ENCODE measurements at regions not wholly inside any gene's neighbourhood (a gene's known extent, or its start where the extent isn't known, plus 50 kb on each side); places are given as distances from the start of the nearest gene placed in this dataset.

DNA sequence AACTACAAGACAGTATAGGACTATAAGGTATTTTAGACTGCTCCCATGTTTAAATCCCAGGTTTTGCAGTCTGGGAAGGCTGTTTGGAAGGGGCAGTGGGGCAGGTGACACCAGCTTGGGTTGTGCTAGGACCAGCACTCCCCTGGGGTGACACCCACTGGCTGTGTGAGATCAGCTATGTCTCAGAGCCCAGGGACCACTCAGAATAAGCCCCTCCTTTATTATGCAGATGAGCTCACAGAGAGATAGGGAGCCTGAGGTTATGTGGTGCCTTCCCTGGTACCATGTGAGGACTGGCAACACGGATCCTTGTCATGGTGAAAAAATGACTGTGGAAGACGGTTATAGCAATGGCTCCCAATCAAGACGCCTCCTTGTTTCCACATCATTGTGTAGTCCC lies 71.0 kb downstream of the NENF start:
- Histone ChIP-seq H3K27ac (ENCODE audit: low read length in 2 of 2) (no peak overlapping the region), H3K36me3 (replicated peaks in 1 of 2; ENCODE audit: control extremely low read depth in 1 of 2, control insufficient read depth in 1 of 2, extremely low read depth in 1 of 2, insufficient read depth in 2 of 2, low read length in 1 of 2) (no peaks in the 10 kb centered on the region), H4K20me1 (ENCODE audit: control insufficient read depth, insufficient read depth, low read length, poor library complexity, severe bottlenecking) (no peaks in the 10 kb centered on the region), H3K4me3 (ENCODE audit: control extremely low read depth in 1 of 5, extremely low read depth in 1 of 5, insufficient read depth in 1 of 5, low read depth in 2 of 5, low read length in 4 of 5) (no peak overlapping the region), H3K79me2 (ENCODE audit: control insufficient read depth, insufficient read depth, low read length) (no peaks in the 10 kb centered on the region), H2AFZ (ENCODE audit: insufficient read depth, low read depth, low read length, poor library complexity, severe bottlenecking) (no peak overlapping the region), H3K9me3 (ENCODE audit: control extremely low read depth in 1 of 3, control insufficient read depth in 2 of 3, insufficient read depth in 1 of 3, low read length in 2 of 3) (no peaks in the 10 kb centered on the region), H3K27me3 (replicated peaks in 1 of 4; ENCODE audit: control extremely low read depth in 1 of 4, control insufficient read depth in 3 of 4, insufficient read depth in 4 of 4, low read length in 3 of 4) (no peaks in the 10 kb centered on the region), H3K4me2 (replicated peaks; ENCODE audit: low read depth, low read length, poor library complexity, severe bottlenecking) (no peak overlapping the region), H3K4me1 (ENCODE audit: control insufficient read depth in 2 of 2, insufficient read depth in 2 of 2, low read length in 2 of 2) (peaks cover 0 to under 1% of the 10 kb centered on the region in 2 donors), H3K9ac (ENCODE audit: low read length) (no peak overlapping the region)
- Mint-ChIP-seq H3K4me3 (no peak overlapping the region), H3K4me1 (no peaks in the 10 kb centered on the region), H3K27ac (no peak overlapping the region), H3K27me3 (peaks cover 6% of the 10 kb centered on the region), H3K9me3 (ENCODE audit: insufficient read depth) (no peaks in the 10 kb centered on the region)
- WGBS (ENCODE audit: insufficient coverage) = 100% methylated on average over 3 of the region's 3 CpGs
- intact Hi-C loops (cut with micrococcal nuclease) = no loop called here
- ATAC-seq (ENCODE audit: low read depth) = no peak
- CTCF ChIA-PET = no interaction called here
- DNase-seq = no peak
- TF ChIP-seq, protein P1, sequence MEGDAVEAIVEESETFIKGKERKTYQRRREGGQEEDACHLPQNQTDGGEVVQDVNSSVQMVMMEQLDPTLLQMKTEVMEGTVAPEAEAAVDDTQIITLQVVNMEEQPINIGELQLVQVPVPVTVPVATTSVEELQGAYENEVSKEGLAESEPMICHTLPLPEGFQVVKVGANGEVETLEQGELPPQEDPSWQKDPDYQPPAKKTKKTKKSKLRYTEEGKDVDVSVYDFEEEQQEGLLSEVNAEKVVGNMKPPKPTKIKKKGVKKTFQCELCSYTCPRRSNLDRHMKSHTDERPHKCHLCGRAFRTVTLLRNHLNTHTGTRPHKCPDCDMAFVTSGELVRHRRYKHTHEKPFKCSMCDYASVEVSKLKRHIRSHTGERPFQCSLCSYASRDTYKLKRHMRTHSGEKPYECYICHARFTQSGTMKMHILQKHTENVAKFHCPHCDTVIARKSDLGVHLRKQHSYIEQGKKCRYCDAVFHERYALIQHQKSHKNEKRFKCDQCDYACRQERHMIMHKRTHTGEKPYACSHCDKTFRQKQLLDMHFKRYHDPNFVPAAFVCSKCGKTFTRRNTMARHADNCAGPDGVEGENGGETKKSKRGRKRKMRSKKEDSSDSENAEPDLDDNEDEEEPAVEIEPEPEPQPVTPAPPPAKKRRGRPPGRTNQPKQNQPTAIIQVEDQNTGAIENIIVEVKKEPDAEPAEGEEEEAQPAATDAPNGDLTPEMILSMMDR (IDR thresholded peaks at IDR 0.05) = no peak
- no peak for TF ChIP-seq EZH2 (IDR thresholded peaks at IDR 0.05; ENCODE audit: borderline replicate concordance, insufficient read depth, low read depth, low read length, poor library complexity, severe bottlenecking)
- POLR2A ChIA-PET = no interaction called here

DNA sequence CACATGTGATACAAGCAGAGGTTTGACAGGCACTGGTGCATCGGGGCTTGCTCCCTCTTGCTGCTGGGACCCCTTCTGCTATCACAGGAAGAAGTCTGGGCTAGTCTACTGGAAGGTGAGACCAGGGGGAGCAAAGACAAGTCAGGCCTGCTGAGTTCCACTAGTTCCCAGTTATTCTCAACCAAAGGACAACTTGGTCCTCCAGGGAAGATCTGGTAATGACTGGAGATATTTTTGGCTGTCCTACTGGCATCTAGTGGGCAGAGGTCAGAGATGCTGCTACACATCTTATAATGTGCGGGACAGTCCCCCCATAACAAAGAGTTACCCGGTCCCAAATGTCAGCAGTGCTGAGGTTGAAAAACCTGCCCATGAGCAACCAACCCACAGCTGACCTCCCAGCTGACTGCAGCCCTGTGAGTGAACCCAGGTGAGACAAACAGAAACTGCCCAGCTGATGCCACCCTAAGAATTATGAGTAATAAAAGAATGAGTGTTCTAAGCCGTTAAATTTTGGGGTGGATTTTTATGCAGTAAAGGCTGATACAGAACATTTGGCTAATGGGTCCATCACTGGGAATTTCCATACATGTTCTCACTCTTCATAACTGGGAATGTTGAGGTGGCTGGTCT lies 71.6 kb downstream of the NENF start:
- H3K36me3 ChIP-seq (replicated peaks in 1 of 2; ENCODE audit: control extremely low read depth in 1 of 2, control insufficient read depth in 1 of 2, extremely low read depth in 1 of 2, insufficient read depth in 2 of 2, low read length in 1 of 2) = no peaks in the 10 kb centered on the region
- TF ChIP-seq, protein P1 (IDR thresholded peaks at IDR 0.05) = no peak
- no peak for TF ChIP-seq EZH2 (IDR thresholded peaks at IDR 0.05; ENCODE audit: borderline replicate concordance, insufficient read depth, low read depth, low read length, poor library complexity, severe bottlenecking)
- H3K4me2 ChIP-seq (replicated peaks; ENCODE audit: low read depth, low read length, poor library complexity, severe bottlenecking) = no peak overlapping the region
- no peaks in the 10 kb centered on the region for H4K20me1 ChIP-seq (ENCODE audit: control insufficient read depth, insufficient read depth, low read length, poor library complexity, severe bottlenecking)
- WGBS (ENCODE audit: insufficient coverage) = 92% methylated on average over 3 of the region's 4 CpGs
- intact Hi-C loops (cut with micrococcal nuclease) = no loop called here
- no peaks in the 10 kb centered on the region for H3K27me3 ChIP-seq (replicated peaks in 1 of 4; ENCODE audit: control extremely low read depth in 1 of 4, control insufficient read depth in 3 of 4, insufficient read depth in 4 of 4, low read length in 3 of 4)
- H2AFZ ChIP-seq (ENCODE audit: insufficient read depth, low read depth, low read length, poor library complexity, severe bottlenecking) = no peak overlapping the region
- no peak overlapping the region for H3K27ac ChIP-seq (ENCODE audit: low read length in 2 of 2)
- CTCF ChIA-PET = no interaction called here
- POLR2A ChIA-PET = no interaction called here
- peaks cover 6% of the 10 kb centered on the region for H3K27me3 Mint-ChIP-seq
- ATAC-seq (ENCODE audit: low read depth) = no peak
- no peak overlapping the region for H3K4me3 ChIP-seq (ENCODE audit: control extremely low read depth in 1 of 5, extremely low read depth in 1 of 5, insufficient read depth in 1 of 5, low read depth in 2 of 5, low read length in 4 of 5)
- H3K9me3 ChIP-seq (ENCODE audit: control extremely low read depth in 1 of 3, control insufficient read depth in 2 of 3, insufficient read depth in 1 of 3, low read length in 2 of 3) = no peaks in the 10 kb centered on the region
- DNase-seq = no peak
- no peak overlapping the region for H3K4me3 Mint-ChIP-seq
- H3K4me1 ChIP-seq (ENCODE audit: control insufficient read depth in 2 of 2, insufficient read depth in 2 of 2, low read length in 2 of 2) = no peaks in the 10 kb centered on the region
- no peaks in the 10 kb centered on the region for H3K9me3 Mint-ChIP-seq (ENCODE audit: insufficient read depth)
- H3K79me2 ChIP-seq (ENCODE audit: control insufficient read depth, insufficient read depth, low read length) = no peaks in the 10 kb centered on the region
- H3K4me1 Mint-ChIP-seq = no peaks in the 10 kb centered on the region
- H3K9ac ChIP-seq (ENCODE audit: low read length) = no peak overlapping the region
- no peak overlapping the region for H3K27ac Mint-ChIP-seq
